Fibroblast of lung (primary cell): ENCODE measurements at regions not wholly inside any gene's neighbourhood (a gene's known extent, or its start where the extent isn't known, plus 50 kb on each side); places are given as distances from the start of the nearest gene placed in this dataset.

Experiments
- CTCF ChIP-seq, 2 donors: IDR thresholded peaks in 1 of 2; conservative IDR thresholded peaks in 1 of 2; 1 replicate in 1 of 2; 2 replicates in 1 of 2; pipeline ENCODE4 v1.5.1; 2011 to 2012; ENCODE audit warnings: low read length in 2 of 2, control low read depth in 1 of 2, inconsistent platforms in 1 of 2, low read depth in 1 of 2, mild to moderate bottlenecking in 1 of 2
- EZH2 ChIP-seq: IDR thresholded peaks from 2 replicates; pipeline ENCODE4 v1.5.1; 2012; ENCODE audit warnings: low read length, control low read depth, mild to moderate bottlenecking; ENCODE audit errors: missing control alignments

GRCh38 chr13:65330287-65330686 lies 1899.8 kb downstream of the PCDH9 start:
- TF ChIP-seq CTCF (conservative IDR thresholded peaks at IDR 0.05 in 1 of 2, IDR thresholded peaks at IDR 0.05 in 1 of 2; ENCODE audit: low read depth in 1 of 2, low read length in 2 of 2), result no peak
- no peak for TF ChIP-seq EZH2
